ENCODE measurements at regions not wholly inside any gene's neighbourhood (a gene's known extent, or its start where the extent isn't known, plus 50 kb on each side); places are given as distances from the start of the nearest gene placed in this dataset.

DNA sequence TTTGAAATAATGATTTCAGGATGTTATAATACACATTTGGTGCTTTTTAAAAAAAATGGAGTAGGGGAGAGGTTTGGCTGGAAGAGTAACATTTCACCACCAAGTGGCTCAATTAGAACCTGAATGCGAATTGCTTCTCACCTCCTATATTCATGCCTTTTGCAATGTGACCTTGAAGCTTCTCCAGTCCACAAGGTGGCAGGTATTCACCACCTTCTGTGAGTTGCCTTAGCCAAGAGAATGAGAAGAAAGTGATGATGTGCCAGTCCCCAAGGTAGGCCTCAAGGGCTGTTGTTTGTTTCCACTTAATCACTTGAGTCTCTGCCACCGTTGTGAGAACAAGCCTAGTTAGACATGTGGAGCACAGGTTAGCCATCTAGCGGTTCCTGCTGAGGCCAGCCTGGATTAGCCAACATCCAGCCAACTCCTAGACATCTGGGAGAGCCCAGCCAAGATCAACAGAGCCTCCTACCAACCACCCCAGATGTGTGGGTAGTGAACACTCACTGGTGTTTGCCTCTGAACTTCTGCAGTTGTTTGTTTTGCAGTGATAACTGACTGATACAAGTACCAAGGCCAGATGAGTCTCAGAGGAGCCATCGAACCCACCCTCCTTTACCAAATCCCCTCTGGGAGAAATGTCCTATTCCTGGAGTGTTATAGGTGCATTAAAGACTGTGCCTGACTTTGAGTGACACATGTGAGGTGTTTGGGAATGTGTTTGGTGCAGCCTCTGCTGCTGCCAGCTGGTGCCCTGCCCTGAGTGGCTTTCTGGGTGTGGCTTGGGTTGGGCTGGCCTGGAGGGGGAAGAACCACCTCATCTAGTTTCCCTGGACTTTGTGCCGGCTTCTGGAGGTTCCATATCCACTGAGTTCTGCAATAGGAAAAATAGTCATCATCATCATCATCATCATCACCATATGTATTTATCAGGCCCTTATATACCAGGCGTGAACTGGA lies 132.5 kb upstream of the RFLNA start:
- DNase-seq (ENCODE audit: low read depth), result no peak

GRCh38 chr12:124165695-124166094 lies 129.2 kb upstream of the RFLNA start:
- DNase-seq (ENCODE audit: low read depth), result no peak

DNA sequence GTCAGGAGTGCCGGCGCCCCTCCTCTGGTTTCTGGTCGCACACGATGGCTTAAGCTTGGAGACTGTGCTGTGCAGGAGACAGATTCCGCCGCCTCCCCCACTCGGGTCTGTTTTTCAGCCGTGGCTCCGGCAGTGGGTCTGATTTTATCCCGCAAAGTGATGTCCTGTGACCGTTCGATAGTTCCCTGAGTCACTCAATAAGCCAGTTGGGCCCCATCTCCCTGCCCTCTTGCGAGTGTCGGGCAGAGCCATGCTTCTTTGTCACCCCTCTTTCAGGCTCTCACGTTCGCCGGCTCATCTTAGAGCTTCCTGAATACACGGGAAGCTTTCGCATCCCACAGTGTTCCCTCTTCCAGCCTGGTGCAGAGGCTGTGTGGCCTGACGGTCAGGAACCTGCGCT lies 127.8 kb upstream of the RFLNA start:
- no peak for DNase-seq (ENCODE audit: low read depth)

DNA sequence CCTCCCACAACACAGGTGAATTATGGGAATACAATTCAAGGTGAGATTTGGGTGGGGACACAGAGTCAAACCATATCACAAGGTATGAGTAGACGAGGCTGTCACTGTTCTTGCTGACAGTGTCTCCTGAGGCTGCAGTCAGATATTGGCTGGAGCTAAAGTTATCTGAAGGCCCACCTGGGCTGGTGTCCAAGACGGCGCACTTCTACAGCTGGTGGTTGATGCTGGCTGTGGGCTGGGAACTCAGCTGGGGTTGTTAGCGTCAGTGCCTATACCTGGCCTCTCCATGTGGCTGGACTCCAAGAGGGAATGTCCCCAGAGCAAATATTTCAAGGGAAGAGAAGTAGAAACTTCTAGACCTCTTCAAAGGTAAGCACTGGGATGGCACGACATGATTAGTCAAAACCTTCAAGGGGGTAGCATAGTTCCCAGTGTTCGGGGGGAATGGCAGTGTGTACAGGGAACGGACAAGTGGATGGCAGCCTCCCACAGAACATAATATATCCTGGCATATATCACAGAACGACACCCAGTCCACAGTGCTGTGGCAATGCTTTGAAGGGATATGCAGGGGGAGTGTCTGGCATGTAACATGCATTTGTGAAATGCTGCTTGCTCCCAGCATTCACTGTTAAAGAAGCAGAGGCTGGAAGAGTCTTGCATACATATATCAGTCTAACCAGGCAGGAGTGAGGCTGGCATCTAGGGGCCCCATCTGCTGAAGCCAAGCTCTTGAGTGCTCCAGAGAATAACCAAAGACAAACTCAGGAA lies 126.7 kb upstream of the RFLNA start:
- DNase-seq (ENCODE audit: low read depth), result no peak

- DNase-seq (ENCODE audit: low read depth), result no peak
These were observed 125.2 kb upstream of the RFLNA start for GRCh38 chr12:124169577-124170284.

GRCh38 chr12:124170760-124171159 lies 124.1 kb upstream of the RFLNA start:
- no peak for DNase-seq (ENCODE audit: low read depth)

- no peak for DNase-seq (ENCODE audit: low read depth)
These were observed 123.5 kb upstream of the RFLNA start for GRCh38 chr12:124171231-124171979.

- DNase-seq (ENCODE audit: low read depth), result peak; percentile 8
These were observed 122.3 kb upstream of the RFLNA start for GRCh38 chr12:124172636-124173035.

GRCh38 chr12:124173692-124174091 lies 121.2 kb upstream of the RFLNA start:
- DNase-seq (ENCODE audit: low read depth), result no peak

DNA sequence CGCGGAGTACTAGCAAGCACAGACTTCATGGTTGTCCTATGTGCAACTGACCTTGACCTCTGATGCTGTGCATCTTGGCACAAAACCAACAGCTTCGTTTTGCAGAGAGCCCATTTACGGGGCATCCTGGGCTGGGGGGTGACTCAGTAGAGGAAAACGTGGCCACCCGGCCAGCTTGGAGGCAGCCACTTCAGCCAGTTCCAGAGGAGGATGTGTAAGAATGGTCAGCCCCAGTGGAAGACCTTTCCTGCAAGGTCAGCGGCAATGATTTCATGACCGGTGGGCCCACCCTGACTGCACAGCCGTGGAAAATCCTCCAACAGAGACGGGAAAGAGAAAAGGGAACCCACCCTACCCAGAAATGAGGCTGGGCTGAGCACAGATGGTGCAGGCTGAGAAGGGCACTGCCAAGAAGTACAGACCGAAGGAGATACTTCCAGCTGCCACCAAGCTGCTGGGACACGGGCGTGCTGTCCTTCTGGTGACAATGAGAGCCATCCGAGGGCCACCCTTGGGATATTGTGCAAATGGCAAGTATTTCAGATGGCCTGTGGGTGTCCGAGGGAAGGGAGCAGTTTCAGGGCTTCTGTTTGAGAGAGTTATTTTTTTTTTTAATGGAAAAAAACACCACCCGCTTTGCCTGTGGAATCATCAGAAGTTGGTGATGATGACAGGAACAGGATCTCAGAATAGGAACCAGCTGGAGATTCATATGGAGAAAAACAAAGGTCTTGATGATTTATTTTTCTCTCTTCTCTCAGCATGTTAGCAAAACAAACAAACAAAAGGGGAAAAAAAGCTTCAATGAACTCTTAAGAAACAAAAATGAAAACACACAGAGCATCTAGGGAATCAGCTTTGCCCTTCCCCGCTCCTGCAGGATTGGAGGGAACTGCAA lies 120.2 kb upstream of the RFLNA start:
- DNase-seq (ENCODE audit: low read depth), result no peak

DNA sequence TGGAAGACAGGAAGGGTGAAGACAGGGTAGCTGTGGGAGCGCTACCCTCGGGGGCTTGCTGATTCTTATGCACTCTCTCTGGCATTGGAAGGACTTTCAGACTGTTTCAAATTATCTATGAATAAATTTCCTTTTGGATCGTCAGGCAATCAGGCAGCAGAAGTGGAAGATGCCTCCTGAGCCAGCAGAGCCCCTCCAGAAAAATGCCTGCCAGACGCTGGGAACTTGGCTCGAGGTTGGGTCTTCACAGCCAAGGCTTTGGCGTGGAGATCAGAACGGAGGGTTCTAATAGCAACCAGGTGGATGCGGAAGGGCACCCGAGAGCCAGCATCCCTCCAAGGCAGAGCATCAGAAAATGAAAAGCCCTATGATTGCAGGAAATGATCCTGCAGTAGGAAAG lies 119.2 kb upstream of the RFLNA start:
- no peak for DNase-seq (ENCODE audit: low read depth)

- no peak for DNase-seq (ENCODE audit: low read depth)
These were observed 117.5 kb upstream of the RFLNA start for GRCh38 chr12:124177276-124177950.

DNA sequence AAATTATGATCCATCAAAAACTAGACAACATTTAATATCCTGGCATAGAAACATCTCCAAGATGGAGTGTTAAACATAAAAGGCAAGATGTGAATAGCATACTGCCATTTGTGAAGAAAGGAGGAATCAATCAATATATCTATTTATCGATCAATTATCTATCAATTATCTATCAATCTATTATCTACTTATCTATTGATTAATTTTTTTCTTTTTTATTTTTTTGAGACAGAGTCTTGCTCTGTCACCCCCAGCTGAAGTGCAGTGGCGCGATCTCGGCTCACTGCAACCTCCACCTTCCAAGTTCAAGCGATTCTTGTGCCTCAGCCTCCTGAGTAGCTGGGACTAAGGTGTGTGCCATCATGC lies 117.0 kb upstream of the RFLNA start:
- no peak for DNase-seq (ENCODE audit: low read depth)

DNA sequence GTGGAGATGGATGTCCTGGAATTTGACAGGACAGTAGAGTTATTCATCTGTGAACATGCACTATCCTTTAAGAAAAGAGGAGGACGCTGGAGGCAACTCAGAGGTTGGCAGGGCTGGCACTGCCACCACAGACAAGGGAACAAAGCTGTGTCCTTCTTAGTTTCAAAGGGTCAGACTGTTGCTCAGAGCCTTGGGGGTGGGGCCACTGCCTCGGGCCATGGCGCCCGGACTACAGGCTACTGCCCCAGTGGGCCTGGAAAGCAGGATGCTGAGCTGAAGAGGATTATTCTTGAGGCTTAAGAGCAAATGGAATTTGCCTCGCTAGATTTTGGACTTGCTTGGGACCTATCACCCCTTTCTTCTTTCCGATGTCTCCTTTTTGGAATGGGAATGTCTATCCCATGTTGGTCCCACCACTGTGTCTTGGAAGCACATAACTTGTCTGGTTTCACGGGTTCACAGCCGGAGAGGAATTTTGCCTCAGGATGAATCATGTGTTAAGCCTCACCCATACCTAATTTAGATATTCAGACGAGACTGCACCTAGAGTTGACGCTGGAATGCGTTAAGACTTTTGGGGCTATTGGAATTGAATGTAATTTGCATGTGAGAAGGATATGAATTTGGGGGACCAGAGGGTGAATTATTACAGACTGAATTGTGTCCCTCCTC lies 114.8 kb upstream of the RFLNA start:
- no peak for DNase-seq (ENCODE audit: low read depth)

GRCh38 chr12:124183172-124183571 lies 111.7 kb upstream of the RFLNA start:
- no peak for DNase-seq (ENCODE audit: low read depth)

DNA sequence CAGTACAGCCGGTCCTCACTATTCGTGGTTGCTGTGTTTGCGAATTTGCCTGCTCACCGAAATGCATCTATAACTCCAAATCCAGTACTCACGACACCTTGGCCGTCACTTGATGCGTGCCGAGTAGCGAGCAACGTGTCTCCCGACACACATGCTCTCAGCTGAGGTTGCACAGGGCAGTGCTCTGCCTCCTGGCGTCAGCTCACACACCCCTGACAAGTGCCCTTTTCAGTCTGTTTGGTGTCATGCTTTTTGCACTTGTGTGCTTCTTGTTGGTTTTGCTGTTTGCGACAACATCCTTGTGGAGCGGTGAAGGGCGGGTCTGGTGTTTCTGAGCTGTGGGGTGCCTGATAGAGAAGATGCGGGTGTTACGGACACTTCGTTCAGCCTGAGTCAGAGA lies 110.4 kb upstream of the RFLNA start:
- DNase-seq (ENCODE audit: low read depth), result no peak

GRCh38 chr12:124185971-124186686 lies 108.8 kb upstream of the RFLNA start:
- DNase-seq (ENCODE audit: low read depth), result no peak

DNA sequence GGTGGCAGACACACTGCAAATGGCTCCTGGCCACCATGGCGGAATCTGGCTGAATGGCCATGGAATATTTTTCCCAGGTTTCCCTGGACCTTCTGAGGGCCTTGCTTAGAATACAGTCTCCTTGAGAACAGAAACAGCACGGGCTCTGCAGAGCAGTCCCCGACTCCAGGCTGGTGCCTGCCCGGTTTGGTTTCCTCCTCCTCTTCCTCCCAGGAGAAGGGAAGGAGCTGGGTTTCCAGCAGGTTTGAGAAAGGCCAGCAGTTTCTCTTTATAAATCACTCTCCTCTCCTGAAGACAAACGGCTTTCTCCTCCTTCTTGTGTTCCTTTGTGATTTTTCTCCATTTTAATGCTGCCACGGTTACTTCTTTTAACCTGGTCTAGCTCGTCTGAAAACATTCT lies 106.8 kb upstream of the RFLNA start:
- no peak for DNase-seq (ENCODE audit: low read depth)
